ENCODE measurements at regions not wholly inside any gene's neighbourhood (a gene's known extent, or its start where the extent isn't known, plus 50 kb on each side); places are given as distances from the start of the nearest gene placed in this dataset.

- TF ChIP-seq HDAC2 (IDR thresholded peaks at IDR 0.05), result no peak
- TF ChIP-seq CHD2 (IDR thresholded peaks at IDR 0.05; ENCODE audit: low read length, partially characterized antibody), result no peak
- TF ChIP-seq POLR2A (IDR thresholded peaks at IDR 0.05; ENCODE audit: low read length), result no peak
- TF ChIP-seq CTCF (IDR thresholded peaks at IDR 0.05), result no peak
- no peak for TF ChIP-seq RARB (CRISPR knock-in tag; IDR thresholded peaks at IDR 0.05)
- TF ChIP-seq SMC3 (IDR thresholded peaks at IDR 0.05), result no peak
- TF ChIP-seq ELK1 (IDR thresholded peaks at IDR 0.05; ENCODE audit: low read depth, low read length), result no peak
- TF ChIP-seq RCOR1 (IDR thresholded peaks at IDR 0.05; ENCODE audit: low read depth, low read length), result no peak
- TF ChIP-seq RAD21 (conservative IDR thresholded peaks at IDR 0.05 in 1 of 2, IDR thresholded peaks at IDR 0.05 in 1 of 2), result no peak
- TF ChIP-seq RFX5 (IDR thresholded peaks at IDR 0.05), result no peak
- no peak for TF ChIP-seq MAZ (IDR thresholded peaks at IDR 0.05; ENCODE audit: borderline replicate concordance, low read depth, low read length)
- TF ChIP-seq CEBPB (IDR thresholded peaks at IDR 0.05), result no peak
- TF ChIP-seq POLR2AphosphoS2 (conservative IDR thresholded peaks at IDR 0.05; ENCODE audit: low read length), result no peak
Observed at GRCh38 chr14:82431031-82431430, 897.4 kb upstream of the SEL1L start.
